K562 (cell line): ENCODE measurements at regions not wholly inside any gene's neighbourhood (a gene's known extent, or its start where the extent isn't known, plus 50 kb on each side); places are given as distances from the start of the nearest gene placed in this dataset.

Source experiments
- BRF1 ChIP-seq: IDR thresholded peaks from 3 replicates; pipeline ENCODE4 v1.6.1; 2011; ENCODE audit warnings: borderline replicate concordance, mild to moderate bottlenecking; ENCODE audit not compliant: insufficient read length; ENCODE audit errors: extremely low read depth
- CBFA2T3 ChIP-seq: fragments of 450-650 bp; IDR thresholded peaks from 2 replicates; pipeline ENCODE4 v1.6.1; 2017
- CEBPG ChIP-seq, 3 experiments: fragments of 200-800 bp in 1 of 3; sonication (Bioruptor generic) in 1 of 3; sonication (generic) in 1 of 3; formaldehyde crosslinking in 1 of 3; IDR thresholded peaks in 2 of 3; conservative IDR thresholded peaks in 1 of 3; 2 replicates each; pipeline versions ENCODE4 v1.6.1 to v1.8.0; 2016 to 2022; ENCODE audit warnings: missing compliant biosample characterization in 2 of 3, missing genetic modification characterization in 2 of 3, mild to moderate bottlenecking in 1 of 3, missing genetic modification reagents in 1 of 3
- CSDE1 ChIP-seq, 2 experiments: fragments of 450-650 bp; IDR thresholded peaks; 2 replicates each; pipeline ENCODE4 v1.6.1; 2016; ENCODE audit warnings: mild to moderate bottlenecking in 1 of 2
- FIP1L1 ChIP-seq: fragments of 200-400 bp; formaldehyde crosslinking; IDR thresholded peaks from 2 replicates; pipeline ENCODE4 v1.6.1; 2018; ENCODE audit warnings: mild to moderate bottlenecking, low read depth, low read length; ENCODE audit not compliant: poor library complexity, severe bottlenecking
- HDAC6 ChIP-seq: IDR thresholded peaks from 2 replicates; pipeline ENCODE4 v1.6.1; 2012; ENCODE audit warnings: low read depth, mild to moderate bottlenecking, control low read depth, inconsistent platforms, low read length, moderate library complexity
- ILF3 ChIP-seq: fragments of 450-650 bp; IDR thresholded peaks from 2 replicates; pipeline ENCODE4 v1.6.1; 2018; ENCODE audit warnings: antibody characterized with exemption, mild to moderate bottlenecking, moderate library complexity, borderline replicate concordance
- MYC ChIP-seq, 2 experiments: fragments of 250-450 bp in 1 of 2; sonication (Bioruptor Pico) in 1 of 2; IDR thresholded peaks; 2 replicates each; pipeline versions ENCODE4 v1.5.1 to v1.6.1; 2012 to 2021; ENCODE audit warnings: low read depth in 2 of 2, borderline replicate concordance in 1 of 2, improper control_type of control experiment in 1 of 2, low read length in 1 of 2, mild to moderate bottlenecking in 1 of 2, moderate library complexity in 1 of 2
- NFRKB ChIP-seq: fragments of 450-650 bp; IDR thresholded peaks from 2 replicates; pipeline ENCODE4 v1.6.1; 2016; ENCODE audit warnings: low read depth
- POLR3A ChIP-seq: IDR thresholded peaks from 2 replicates; pipeline ENCODE4 v1.6.1; 2011; ENCODE audit warnings: borderline replicate concordance, mild to moderate bottlenecking, moderate library complexity; ENCODE audit not compliant: insufficient read length, insufficient read depth; ENCODE audit errors: extremely low read depth
- RAD51 ChIP-seq: fragments of 450-650 bp; IDR thresholded peaks from 2 replicates; pipeline ENCODE4 v1.7.1; 2016; ENCODE audit warnings: low read depth, mild to moderate bottlenecking, borderline replicate concordance
- TGIF2 ChIP-seq: sonication (generic); formaldehyde crosslinking; IDR thresholded peaks from 2 replicates; pipeline ENCODE4 v1.8.1; 2022; ENCODE audit warnings: mild to moderate bottlenecking, missing genetic modification reagents, moderate library complexity
- XRCC5 ChIP-seq: fragments of 200-400 bp; formaldehyde crosslinking; IDR thresholded peaks from 2 replicates; pipeline ENCODE4 v1.6.1; 2017; ENCODE audit warnings: low read depth, mild to moderate bottlenecking, low read length
- ZC3H11A ChIP-seq: IDR thresholded peaks from 2 replicates; pipeline ENCODE4 v1.6.1; 2012; ENCODE audit warnings: low read depth, low read length, improper control_type of control experiment
- ZFP30 ChIP-seq: fragments of 250-450 bp; sonication (Bioruptor Pico); IDR thresholded peaks from 2 replicates; pipeline ENCODE4 v1.8.0; 2022; ENCODE audit warnings: moderate library complexity, mild to moderate bottlenecking, inconsistent platforms, borderline replicate concordance
- ZNF184 ChIP-seq: sonication (generic); formaldehyde crosslinking; IDR thresholded peaks from 2 replicates; pipeline ENCODE4 v1.5.0; 2020; ENCODE audit warnings: missing genetic modification reagents
- ZNF644 ChIP-seq: fragments of 200-800 bp; sonication (Bioruptor generic); IDR thresholded peaks from 2 replicates; pipeline ENCODE4 v1.6.1; 2016; ENCODE audit warnings: low read depth, missing genetic modification characterization, missing compliant biosample characterization
- TF ChIP-seq, protein P1 (sequence below): fragments of 250-450 bp; sonication (Bioruptor Pico); IDR thresholded peaks from 2 replicates; pipeline ENCODE4 v1.5.0; 2021; ENCODE audit warnings: mild to moderate bottlenecking, borderline replicate concordance
- TF ChIP-seq, protein P2 (sequence below): sonication (generic); formaldehyde crosslinking; IDR thresholded peaks from 2 replicates; pipeline ENCODE4 v1.8.1; 2023; ENCODE audit warnings: mild to moderate bottlenecking, missing genetic modification reagents
- TF ChIP-seq, protein P3 (sequence below): sonication (generic); formaldehyde crosslinking; IDR thresholded peaks from 2 replicates; pipeline ENCODE4 v1.8.0; 2022; ENCODE audit warnings: missing genetic modification reagents, mild to moderate bottlenecking, borderline replicate concordance

DNA sequence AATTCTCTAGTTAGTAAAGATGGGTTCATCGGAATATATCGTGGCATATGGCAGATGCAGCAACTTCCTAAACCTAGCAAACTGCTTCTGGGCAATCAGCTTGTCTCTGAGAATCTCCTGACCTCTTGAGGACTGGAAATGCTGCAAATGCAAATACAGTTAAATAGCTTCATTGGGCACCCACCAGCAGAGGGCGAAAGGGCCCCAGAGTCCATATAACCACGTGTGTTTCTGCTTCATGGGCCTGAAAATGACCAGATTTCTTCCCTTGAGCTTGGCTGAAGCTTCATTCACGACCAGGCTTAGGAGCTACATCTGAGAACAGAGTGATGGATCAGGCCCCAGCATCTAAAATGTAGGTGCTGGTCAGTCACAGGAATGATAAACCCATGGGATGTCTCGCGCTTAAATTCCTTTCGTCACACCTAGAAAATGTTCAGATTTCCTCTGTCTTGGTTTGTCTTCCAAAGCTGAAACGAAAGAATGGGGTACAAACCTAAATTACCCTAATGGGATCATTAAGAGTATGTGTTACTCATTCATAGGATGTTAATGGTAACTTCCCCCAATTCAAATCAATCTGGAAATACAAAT lies 1482.5 kb upstream of the TMEM132C start (continued):
- TF ChIP-seq MYC (IDR thresholded peaks at IDR 0.05; ENCODE audit: low read depth, low read length) (peak; percentile 88), MYC (CRISPR knock-in tag; IDR thresholded peaks at IDR 0.05; ENCODE audit: borderline replicate concordance, low read depth) (no peak), CSDE1 (IDR thresholded peaks at IDR 0.05) (no peak), ZC3H11A (no peak), TGIF2 (no peak), RAD51 (peak; percentile 29; the same call in 1 of the 2 replicates), POLR3A (no peak), CEBPG (CRISPR knock-in tag; IDR thresholded peaks at IDR 0.05) (no peak), CEBPG (tag; conservative IDR thresholded peaks at IDR 0.05 in 1 of 2, IDR thresholded peaks at IDR 0.05 in 1 of 2) (no peak), BRF1 (no peak), ILF3 (no peak), HDAC6 (no peak), XRCC5 (0 out of 2 replicates have a peak, but pooled peaks have one; percentile 31), CBFA2T3 (no peak), ZNF184 (no peak), ZFP30 (CRISPR knock-in tag) (no peak), ZNF644 (tag) (no peak), NFRKB (no peak), FIP1L1 (no peak)
- TF ChIP-seq, protein P1, sequence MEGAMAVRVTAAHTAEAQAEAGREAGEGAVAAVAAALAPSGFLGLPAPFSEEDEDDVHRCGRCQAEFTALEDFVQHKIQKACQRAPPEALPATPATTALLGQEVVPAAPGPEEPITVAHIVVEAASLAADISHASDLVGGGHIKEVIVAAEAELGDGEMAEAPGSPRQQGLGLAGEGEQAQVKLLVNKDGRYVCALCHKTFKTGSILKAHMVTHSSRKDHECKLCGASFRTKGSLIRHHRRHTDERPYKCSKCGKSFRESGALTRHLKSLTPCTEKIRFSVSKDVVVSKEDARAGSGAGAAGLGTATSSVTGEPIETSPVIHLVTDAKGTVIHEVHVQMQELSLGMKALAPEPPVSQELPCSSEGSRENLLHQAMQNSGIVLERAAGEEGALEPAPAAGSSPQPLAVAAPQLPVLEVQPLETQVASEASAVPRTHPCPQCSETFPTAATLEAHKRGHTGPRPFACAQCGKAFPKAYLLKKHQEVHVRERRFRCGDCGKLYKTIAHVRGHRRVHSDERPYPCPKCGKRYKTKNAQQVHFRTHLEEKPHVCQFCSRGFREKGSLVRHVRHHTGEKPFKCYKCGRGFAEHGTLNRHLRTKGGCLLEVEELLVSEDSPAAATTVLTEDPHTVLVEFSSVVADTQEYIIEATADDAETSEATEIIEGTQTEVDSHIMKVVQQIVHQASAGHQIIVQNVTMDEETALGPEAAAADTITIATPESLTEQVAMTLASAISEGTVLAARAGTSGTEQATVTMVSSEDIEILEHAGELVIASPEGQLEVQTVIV: no peak
- TF ChIP-seq, protein P2, sequence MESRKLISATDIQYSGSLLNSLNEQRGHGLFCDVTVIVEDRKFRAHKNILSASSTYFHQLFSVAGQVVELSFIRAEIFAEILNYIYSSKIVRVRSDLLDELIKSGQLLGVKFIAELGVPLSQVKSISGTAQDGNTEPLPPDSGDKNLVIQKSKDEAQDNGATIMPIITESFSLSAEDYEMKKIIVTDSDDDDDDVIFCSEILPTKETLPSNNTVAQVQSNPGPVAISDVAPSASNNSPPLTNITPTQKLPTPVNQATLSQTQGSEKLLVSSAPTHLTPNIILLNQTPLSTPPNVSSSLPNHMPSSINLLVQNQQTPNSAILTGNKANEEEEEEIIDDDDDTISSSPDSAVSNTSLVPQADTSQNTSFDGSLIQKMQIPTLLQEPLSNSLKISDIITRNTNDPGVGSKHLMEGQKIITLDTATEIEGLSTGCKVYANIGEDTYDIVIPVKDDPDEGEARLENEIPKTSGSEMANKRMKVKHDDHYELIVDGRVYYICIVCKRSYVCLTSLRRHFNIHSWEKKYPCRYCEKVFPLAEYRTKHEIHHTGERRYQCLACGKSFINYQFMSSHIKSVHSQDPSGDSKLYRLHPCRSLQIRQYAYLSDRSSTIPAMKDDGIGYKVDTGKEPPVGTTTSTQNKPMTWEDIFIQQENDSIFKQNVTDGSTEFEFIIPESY (CRISPR knock-in tag): no peak
- TF ChIP-seq, protein P3, sequence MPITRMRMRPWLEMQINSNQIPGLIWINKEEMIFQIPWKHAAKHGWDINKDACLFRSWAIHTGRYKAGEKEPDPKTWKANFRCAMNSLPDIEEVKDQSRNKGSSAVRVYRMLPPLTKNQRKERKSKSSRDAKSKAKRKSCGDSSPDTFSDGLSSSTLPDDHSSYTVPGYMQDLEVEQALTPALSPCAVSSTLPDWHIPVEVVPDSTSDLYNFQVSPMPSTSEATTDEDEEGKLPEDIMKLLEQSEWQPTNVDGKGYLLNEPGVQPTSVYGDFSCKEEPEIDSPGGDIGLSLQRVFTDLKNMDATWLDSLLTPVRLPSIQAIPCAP (CRISPR knock-in tag): no peak
